ENCODE measurements at regions not wholly inside any gene's neighbourhood (a gene's known extent, or its start where the extent isn't known, plus 50 kb on each side); places are given as distances from the start of the nearest gene placed in this dataset.

DNA sequence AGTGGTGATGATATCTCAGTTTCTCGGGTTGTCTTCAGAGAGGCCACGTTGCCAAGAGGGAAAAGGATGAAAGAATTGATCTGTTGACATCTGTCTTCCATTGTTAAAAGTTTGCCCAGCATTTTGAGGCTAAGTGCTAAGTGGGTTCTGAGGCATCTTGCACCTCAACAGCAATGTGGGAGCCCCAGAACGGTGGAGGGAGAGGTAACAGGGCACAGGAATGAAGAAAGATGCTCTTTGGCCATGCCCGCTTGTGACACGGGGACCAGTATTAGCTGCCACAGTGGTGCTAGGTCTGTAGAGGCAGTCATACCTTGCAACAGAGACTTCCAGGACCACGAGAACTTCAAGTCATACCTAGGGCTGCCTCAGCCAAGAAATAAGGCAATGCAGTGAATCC lies 106.6 kb upstream of the NUPR2 start:
- BruUV-seq (replicated peaks): no TSS peak

DNA sequence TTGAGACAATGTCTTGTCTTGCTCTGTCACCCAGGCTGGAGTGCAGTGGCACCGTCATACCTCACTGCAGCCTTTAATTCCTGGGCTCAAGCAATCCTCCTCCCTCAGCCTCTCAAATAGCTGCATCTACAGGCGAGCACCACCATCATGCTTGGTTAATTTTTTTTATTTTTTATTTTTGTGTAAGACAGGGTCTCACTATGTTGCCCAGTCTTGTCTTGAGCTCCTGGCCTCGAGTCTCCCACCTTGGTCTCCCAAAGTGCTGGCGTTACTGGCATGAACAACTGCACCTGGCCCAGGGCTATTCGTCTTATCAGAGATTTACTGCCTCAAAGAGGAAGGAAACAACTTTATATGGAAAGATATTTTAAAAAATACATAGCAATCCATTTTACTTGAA lies 102.8 kb upstream of the NUPR2 start:
- CTCF ChIA-PET: no interaction called here
- H3K27me3 ChIP-seq (ENCODE audit: control insufficient read depth, insufficient read depth, low read length): no peaks in the 10 kb centered on the region; the same call in 1 of the 2 replicates
- in situ Hi-C loops (cut with HindIII; ENCODE audit: low pct_unique_long_range_greater_than_20kb, low sequenced_read_pairs) (no loop called here), intact Hi-C loops (cut with micrococcal nuclease; ENCODE audit: unreplicated experiment) (no loop called here)
- ATAC-seq: no peak
- no peak for DNase-seq (ENCODE audit: low read depth, low spot score)
- TF ChIP-seq POLR2AphosphoS5 (IDR thresholded peaks at IDR 0.05; ENCODE audit: low read depth, low read length) (no peak), SIN3A (IDR thresholded peaks at IDR 0.05; ENCODE audit: borderline replicate concordance, insufficient read depth, low read depth, low read length) (no peak), TCF7L2 (IDR thresholded peaks at IDR 0.05; ENCODE audit: low read depth, low read length) (no peak)
- TF ChIP-seq, protein P1, sequence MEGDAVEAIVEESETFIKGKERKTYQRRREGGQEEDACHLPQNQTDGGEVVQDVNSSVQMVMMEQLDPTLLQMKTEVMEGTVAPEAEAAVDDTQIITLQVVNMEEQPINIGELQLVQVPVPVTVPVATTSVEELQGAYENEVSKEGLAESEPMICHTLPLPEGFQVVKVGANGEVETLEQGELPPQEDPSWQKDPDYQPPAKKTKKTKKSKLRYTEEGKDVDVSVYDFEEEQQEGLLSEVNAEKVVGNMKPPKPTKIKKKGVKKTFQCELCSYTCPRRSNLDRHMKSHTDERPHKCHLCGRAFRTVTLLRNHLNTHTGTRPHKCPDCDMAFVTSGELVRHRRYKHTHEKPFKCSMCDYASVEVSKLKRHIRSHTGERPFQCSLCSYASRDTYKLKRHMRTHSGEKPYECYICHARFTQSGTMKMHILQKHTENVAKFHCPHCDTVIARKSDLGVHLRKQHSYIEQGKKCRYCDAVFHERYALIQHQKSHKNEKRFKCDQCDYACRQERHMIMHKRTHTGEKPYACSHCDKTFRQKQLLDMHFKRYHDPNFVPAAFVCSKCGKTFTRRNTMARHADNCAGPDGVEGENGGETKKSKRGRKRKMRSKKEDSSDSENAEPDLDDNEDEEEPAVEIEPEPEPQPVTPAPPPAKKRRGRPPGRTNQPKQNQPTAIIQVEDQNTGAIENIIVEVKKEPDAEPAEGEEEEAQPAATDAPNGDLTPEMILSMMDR (IDR thresholded peaks at IDR 0.05): no peak
- TF ChIP-seq, protein P2, sequence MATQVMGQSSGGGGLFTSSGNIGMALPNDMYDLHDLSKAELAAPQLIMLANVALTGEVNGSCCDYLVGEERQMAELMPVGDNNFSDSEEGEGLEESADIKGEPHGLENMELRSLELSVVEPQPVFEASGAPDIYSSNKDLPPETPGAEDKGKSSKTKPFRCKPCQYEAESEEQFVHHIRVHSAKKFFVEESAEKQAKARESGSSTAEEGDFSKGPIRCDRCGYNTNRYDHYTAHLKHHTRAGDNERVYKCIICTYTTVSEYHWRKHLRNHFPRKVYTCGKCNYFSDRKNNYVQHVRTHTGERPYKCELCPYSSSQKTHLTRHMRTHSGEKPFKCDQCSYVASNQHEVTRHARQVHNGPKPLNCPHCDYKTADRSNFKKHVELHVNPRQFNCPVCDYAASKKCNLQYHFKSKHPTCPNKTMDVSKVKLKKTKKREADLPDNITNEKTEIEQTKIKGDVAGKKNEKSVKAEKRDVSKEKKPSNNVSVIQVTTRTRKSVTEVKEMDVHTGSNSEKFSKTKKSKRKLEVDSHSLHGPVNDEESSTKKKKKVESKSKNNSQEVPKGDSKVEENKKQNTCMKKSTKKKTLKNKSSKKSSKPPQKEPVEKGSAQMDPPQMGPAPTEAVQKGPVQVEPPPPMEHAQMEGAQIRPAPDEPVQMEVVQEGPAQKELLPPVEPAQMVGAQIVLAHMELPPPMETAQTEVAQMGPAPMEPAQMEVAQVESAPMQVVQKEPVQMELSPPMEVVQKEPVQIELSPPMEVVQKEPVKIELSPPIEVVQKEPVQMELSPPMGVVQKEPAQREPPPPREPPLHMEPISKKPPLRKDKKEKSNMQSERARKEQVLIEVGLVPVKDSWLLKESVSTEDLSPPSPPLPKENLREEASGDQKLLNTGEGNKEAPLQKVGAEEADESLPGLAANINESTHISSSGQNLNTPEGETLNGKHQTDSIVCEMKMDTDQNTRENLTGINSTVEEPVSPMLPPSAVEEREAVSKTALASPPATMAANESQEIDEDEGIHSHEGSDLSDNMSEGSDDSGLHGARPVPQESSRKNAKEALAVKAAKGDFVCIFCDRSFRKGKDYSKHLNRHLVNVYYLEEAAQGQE (IDR thresholded peaks at IDR 0.05; ENCODE audit: insufficient read depth in 1 of 2, low read depth in 2 of 2, low read length in 1 of 2): no peak
- H3K9me3 ChIP-seq (ENCODE audit: control insufficient read depth, insufficient read depth, low read depth, low read length): no peaks in the 10 kb centered on the region
- no peaks in the 10 kb centered on the region for H3K36me3 ChIP-seq (ENCODE audit: control insufficient read depth, insufficient read depth, low read length)
- no peak overlapping the region for H3K27ac ChIP-seq (ENCODE audit: low read length)
- H3K4me3 ChIP-seq (ENCODE audit: low read depth in 2 of 2, low read length in 2 of 2): no peak overlapping the region
- POLR2A ChIA-PET: no interaction called here
- no peaks in the 10 kb centered on the region for H3K4me1 ChIP-seq (ENCODE audit: control insufficient read depth, insufficient read depth, low read length)
- no TSS peak for BruUV-seq (replicated peaks)

More for the DNA sequence above, 106.6 kb upstream of the NUPR2 start:
- CTCF ChIA-PET: no interaction called here
- no peak for DNase-seq (ENCODE audit: low read depth, low spot score)
- H3K36me3 ChIP-seq (ENCODE audit: control insufficient read depth, insufficient read depth, low read length): no peaks in the 10 kb centered on the region
- no peak overlapping the region for H3K27ac ChIP-seq (ENCODE audit: low read length)
- H3K9me3 ChIP-seq (ENCODE audit: control insufficient read depth, insufficient read depth, low read depth, low read length): no peaks in the 10 kb centered on the region
- no peak for ATAC-seq
- H3K4me1 ChIP-seq (ENCODE audit: control insufficient read depth, insufficient read depth, low read length): no peaks in the 10 kb centered on the region
- TF ChIP-seq, protein P1 (IDR thresholded peaks at IDR 0.05): no peak
- H3K4me3 ChIP-seq (ENCODE audit: low read depth in 2 of 2, low read length in 2 of 2): no peak overlapping the region
- peaks cover 15% of the 10 kb centered on the region for H3K27me3 ChIP-seq (ENCODE audit: control insufficient read depth, insufficient read depth, low read length)
- POLR2A ChIA-PET: no interaction called here
- in situ Hi-C loops (cut with HindIII; ENCODE audit: low pct_unique_long_range_greater_than_20kb, low sequenced_read_pairs): no loop called here
- intact Hi-C loops (cut with micrococcal nuclease; ENCODE audit: unreplicated experiment): no loop called here

DNA sequence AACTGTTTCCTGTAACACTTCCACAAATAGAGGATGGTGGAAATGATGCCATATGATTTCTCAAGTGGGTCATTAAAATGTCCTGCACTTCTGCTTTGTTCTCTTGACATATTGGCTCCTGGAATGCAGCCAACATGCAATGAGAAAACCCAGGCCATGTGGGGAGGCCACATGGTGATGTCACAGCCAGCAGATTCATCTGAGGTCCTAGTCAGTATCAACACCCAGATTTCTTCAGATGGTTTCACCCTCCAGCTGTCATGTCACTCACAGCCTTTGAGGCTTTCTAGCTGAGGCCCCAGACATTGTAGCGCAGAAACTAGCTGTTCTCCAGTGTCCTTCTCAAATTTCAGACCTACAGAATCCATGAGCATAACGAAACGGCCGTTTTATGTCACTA lies 102.3 kb upstream of the NUPR2 start:
- no peak overlapping the region for H3K4me3 ChIP-seq (ENCODE audit: low read depth in 2 of 2, low read length in 2 of 2)
- no peaks in the 10 kb centered on the region; the same call in 1 of the 2 replicates for H3K27me3 ChIP-seq (ENCODE audit: control insufficient read depth, insufficient read depth, low read length)
- ChIA-PET CTCF (no interaction called here), POLR2A (no interaction called here)
- no peaks in the 10 kb centered on the region for H3K36me3 ChIP-seq (ENCODE audit: control insufficient read depth, insufficient read depth, low read length)
- no peak overlapping the region for H3K27ac ChIP-seq (ENCODE audit: low read length)
- BruUV-seq (replicated peaks): no TSS peak
- TF ChIP-seq, protein P2 (IDR thresholded peaks at IDR 0.05; ENCODE audit: insufficient read depth in 1 of 2, low read depth in 2 of 2, low read length in 1 of 2): no peak
- no peak for TF ChIP-seq TCF7L2 (IDR thresholded peaks at IDR 0.05; ENCODE audit: low read depth, low read length)
- TF ChIP-seq SIN3A (IDR thresholded peaks at IDR 0.05; ENCODE audit: borderline replicate concordance, insufficient read depth, low read depth, low read length): no peak
- no peak for TF ChIP-seq POLR2AphosphoS5 (IDR thresholded peaks at IDR 0.05; ENCODE audit: low read depth, low read length)
- TF ChIP-seq, protein P1 (IDR thresholded peaks at IDR 0.05): no peak
- no peak for ATAC-seq
- no peaks in the 10 kb centered on the region for H3K9me3 ChIP-seq (ENCODE audit: control insufficient read depth, insufficient read depth, low read depth, low read length)
- DNase-seq (ENCODE audit: low read depth, low spot score): no peak
- no peaks in the 10 kb centered on the region for H3K4me1 ChIP-seq (ENCODE audit: control insufficient read depth, insufficient read depth, low read length)
- in situ Hi-C loops (cut with HindIII; ENCODE audit: low pct_unique_long_range_greater_than_20kb, low sequenced_read_pairs) (no loop called here), intact Hi-C loops (cut with micrococcal nuclease; ENCODE audit: unreplicated experiment) (no loop called here)
